Mesenchymal stem cell (in vitro differentiated cells and primary cell): ENCODE measurements at regions not wholly inside any gene's neighbourhood (a gene's known extent, or its start where the extent isn't known, plus 50 kb on each side); places are given as distances from the start of the nearest gene placed in this dataset.

ENCODE experiments used
- DNase-seq: peaks from one replicate; pipeline ENCODE4 v3.0.0-alpha.2; 2013
- H2AFZ ChIP-seq: one replicate; pipeline ENCODE4 v1.6.1; 2013; ENCODE audit warnings: low read depth, mild to moderate bottlenecking, control low read depth, inconsistent platforms, low read length, moderate library complexity
- H2AK5ac ChIP-seq: 2 replicates; pipeline ENCODE4 v1.6.1; 2013; ENCODE audit warnings: low read length, moderate library complexity, mild to moderate bottlenecking, inconsistent platforms; ENCODE audit not compliant: severe bottlenecking
- H2BK120ac ChIP-seq: one replicate; pipeline ENCODE4 v1.6.1; 2013; ENCODE audit warnings: low read depth, mild to moderate bottlenecking, inconsistent platforms, low read length, moderate library complexity
- H2BK12ac ChIP-seq, 2 experiments: one replicate each; pipeline ENCODE4 v1.6.1; 2013; ENCODE audit warnings: inconsistent platforms in 2 of 2, low read length in 2 of 2, mild to moderate bottlenecking in 2 of 2, moderate library complexity in 2 of 2, control low read depth in 1 of 2
- H2BK15ac ChIP-seq: one replicate; pipeline ENCODE4 v1.6.1; 2013; ENCODE audit warnings: mild to moderate bottlenecking, low read depth, inconsistent platforms; ENCODE audit not compliant: poor library complexity, severe bottlenecking
- H2BK5ac ChIP-seq: 2 replicates; pipeline ENCODE4 v1.6.1; 2013; ENCODE audit warnings: low read depth, mild to moderate bottlenecking, low read length, control low read depth, inconsistent platforms; ENCODE audit not compliant: poor library complexity, severe bottlenecking
- H3K14ac ChIP-seq, 2 experiments: one replicate each; pipeline ENCODE4 v1.6.1; 2013; ENCODE audit warnings: inconsistent platforms in 2 of 2, low read length in 2 of 2, control low read depth in 1 of 2, mild to moderate bottlenecking in 1 of 2, moderate library complexity in 1 of 2
- H3K18ac ChIP-seq, 2 experiments: one replicate each; pipeline ENCODE4 v1.6.1; 2013; ENCODE audit warnings: inconsistent platforms in 2 of 2, low read length in 2 of 2, control low read depth in 1 of 2, low read depth in 1 of 2, mild to moderate bottlenecking in 1 of 2
- H3K23ac ChIP-seq, 2 experiments: one replicate each; pipeline ENCODE4 v1.6.1; 2013; ENCODE audit warnings: inconsistent platforms in 2 of 2, low read length in 2 of 2, mild to moderate bottlenecking in 2 of 2, moderate library complexity in 2 of 2, control low read depth in 1 of 2
- H3K27ac ChIP-seq: 2 replicates; pipeline ENCODE4 v1.5.1; 2013; ENCODE audit warnings: mild to moderate bottlenecking, moderate library complexity, low read length, control low read depth, inconsistent platforms; ENCODE audit not compliant: poor library complexity, severe bottlenecking
- H3K27me3 ChIP-seq, 2 experiments: 2 replicates each; pipeline versions ENCODE4 v1.6.1 to v1.7.0; 2013; ENCODE audit warnings: low read length in 2 of 2, mild to moderate bottlenecking in 2 of 2, moderate library complexity in 2 of 2, control low read depth in 1 of 2, inconsistent platforms in 1 of 2; ENCODE audit not compliant: control insufficient read depth in 1 of 2, insufficient read depth in 1 of 2
- H3K36me3 ChIP-seq, 2 experiments: 2 replicates each; pipeline versions ENCODE4 v1.6.1 to v1.7.0; 2013; ENCODE audit warnings: low read length in 2 of 2, control low read depth in 1 of 2, inconsistent platforms in 1 of 2, low read depth in 1 of 2, mild to moderate bottlenecking in 1 of 2; ENCODE audit not compliant: insufficient read depth in 2 of 2, control insufficient read depth in 1 of 2
- H3K4ac ChIP-seq, 2 experiments: one replicate each; pipeline ENCODE4 v1.6.1; 2013; ENCODE audit warnings: inconsistent platforms in 2 of 2, low read length in 2 of 2, mild to moderate bottlenecking in 2 of 2, moderate library complexity in 2 of 2, control low read depth in 1 of 2, low read depth in 1 of 2
- H3K4me1 ChIP-seq: 2 replicates; pipeline ENCODE4 v1.6.1; 2013; ENCODE audit warnings: low read depth, low read length, control low read depth; ENCODE audit not compliant: control insufficient read depth, insufficient read depth
- H3K4me2 ChIP-seq: 2 replicates; pipeline ENCODE4 v1.6.1; 2013; ENCODE audit warnings: low read length, mild to moderate bottlenecking, inconsistent platforms; ENCODE audit not compliant: poor library complexity, severe bottlenecking
- H3K4me3 ChIP-seq, 2 experiments: 2 replicates each; pipeline versions ENCODE4 v1.5.1 to v1.7.0; 2013; ENCODE audit warnings: low read length in 2 of 2, mild to moderate bottlenecking in 2 of 2, control low read depth in 1 of 2, low read depth in 1 of 2; ENCODE audit not compliant: insufficient read depth in 1 of 2
- H3K79me1 ChIP-seq: replicated peaks from 2 replicates; pipeline ENCODE4 v1.6.1; 2013; ENCODE audit warnings: mild to moderate bottlenecking, control low read depth, low read length, inconsistent platforms; ENCODE audit not compliant: poor library complexity, severe bottlenecking
- H3K9ac ChIP-seq: 2 replicates; pipeline ENCODE4 v1.7.0; 2013; ENCODE audit warnings: mild to moderate bottlenecking, low read length, moderate library complexity
- H3K9me3 ChIP-seq: 2 replicates; pipeline ENCODE4 v1.7.0; 2013; ENCODE audit warnings: mild to moderate bottlenecking, low read length; ENCODE audit not compliant: control insufficient read depth
- H4K8ac ChIP-seq: one replicate; pipeline ENCODE4 v1.6.1; 2013; ENCODE audit warnings: inconsistent platforms, mild to moderate bottlenecking, low read length, moderate library complexity
- H4K91ac ChIP-seq: one replicate; pipeline ENCODE4 v1.6.1; 2013; ENCODE audit warnings: mild to moderate bottlenecking, low read length, inconsistent platforms
- WGBS: methylation state at CpG from one replicate; pipeline ENCODE4 v1.1.7; 2013; ENCODE audit warnings: mixed read lengths; 5-methylcytosine and 5-hydroxymethylcytosine counted together

- Histone ChIP-seq H2AK5ac (no peak overlapping the region), H3K23ac (no peak overlapping the region), H2BK15ac (no peak overlapping the region), H3K27me3 (no peaks in the 10 kb centered on the region), H2BK120ac (no peak overlapping the region), H2AFZ (no peak overlapping the region), H3K9ac (no peak overlapping the region), H3K36me3 (no peaks in the 10 kb centered on the region), H3K4ac (no peak overlapping the region), H3K27ac (no peak overlapping the region), H3K14ac (no peak overlapping the region), H2BK5ac (no peak overlapping the region), H3K9me3 (no peaks in the 10 kb centered on the region), H2BK12ac (no peak overlapping the region), H3K4me3 (no peak overlapping the region), H3K4me2 (no peak overlapping the region), H4K8ac (no peak overlapping the region), H4K91ac (no peak overlapping the region), H3K79me1 (no peaks in the 10 kb centered on the region), H3K18ac (no peak overlapping the region), H3K4me1 (no peaks in the 10 kb centered on the region)
- no peak for DNase-seq
- 89% methylated on average over 4 of the region's 4 CpGs for WGBS
Observed at GRCh38 chr6:145331066-145331465, 404.3 kb downstream of the EPM2A start.

GRCh38 chr6:145332011-145332410, 403.3 kb downstream of the EPM2A start:
- Histone ChIP-seq H3K36me3 (no peaks in the 10 kb centered on the region), H3K4me1 (no peaks in the 10 kb centered on the region), H3K9ac (no peak overlapping the region), H3K79me1 (no peaks in the 10 kb centered on the region), H3K4me3 (no peak overlapping the region), H3K27ac (no peak overlapping the region), H4K91ac (no peak overlapping the region), H3K14ac (no peak overlapping the region), H2BK120ac (no peak overlapping the region), H3K9me3 (no peaks in the 10 kb centered on the region), H2AK5ac (no peak overlapping the region), H2BK12ac (no peak overlapping the region), H2BK5ac (no peak overlapping the region), H2AFZ (no peak overlapping the region), H3K27me3 (no peaks in the 10 kb centered on the region), H2BK15ac (no peak overlapping the region), H3K4ac (no peak overlapping the region), H3K4me2 (no peak overlapping the region), H3K23ac (no peak overlapping the region), H3K18ac (no peak overlapping the region), H4K8ac (no peak overlapping the region)
- WGBS: no CpG with 5 or more reads among the region's 2 CpGs
- DNase-seq: no peak

GRCh38 chr6:145336119-145336518, 399.2 kb downstream of the EPM2A start:
- Histone ChIP-seq H3K27me3 (no peaks in the 10 kb centered on the region), H3K18ac (no peak overlapping the region), H3K36me3 (no peaks in the 10 kb centered on the region), H3K9me3 (no peaks in the 10 kb centered on the region), H3K4ac (no peak overlapping the region), H2BK5ac (no peak overlapping the region), H3K4me2 (no peak overlapping the region), H3K9ac (no peak overlapping the region), H3K79me1 (no peaks in the 10 kb centered on the region), H4K8ac (no peak overlapping the region), H2AK5ac (no peak overlapping the region), H3K27ac (no peak overlapping the region), H2BK12ac (no peak overlapping the region), H2BK120ac (no peak overlapping the region), H3K14ac (no peak overlapping the region), H3K4me1 (no peaks in the 10 kb centered on the region), H3K23ac (no peak overlapping the region), H3K4me3 (no peak overlapping the region), H2AFZ (no peak overlapping the region), H2BK15ac (no peak overlapping the region), H4K91ac (no peak overlapping the region)
- 93% methylated on average over 3 of the region's 4 CpGs for WGBS
- no peak for DNase-seq

- H3K4me3 ChIP-seq: no peak overlapping the region
- no peak for DNase-seq
- H3K4ac ChIP-seq: no peak overlapping the region
- H4K8ac ChIP-seq: no peak overlapping the region
- H2BK5ac ChIP-seq: no peak overlapping the region
- H2BK15ac ChIP-seq: no peak overlapping the region
- 71% methylated on average over 1 of the region's 2 CpGs for WGBS
- no peak overlapping the region for H3K23ac ChIP-seq
- H3K36me3 ChIP-seq: no peaks in the 10 kb centered on the region
- H2AFZ ChIP-seq: no peak overlapping the region
- no peaks in the 10 kb centered on the region for H3K4me1 ChIP-seq
- no peak overlapping the region for H3K27ac ChIP-seq
- H2BK12ac ChIP-seq: no peak overlapping the region
- H3K9ac ChIP-seq: no peak overlapping the region
- no peak overlapping the region for H3K4me2 ChIP-seq
- no peak overlapping the region for H3K18ac ChIP-seq
- H3K27me3 ChIP-seq: no peaks in the 10 kb centered on the region
- no peaks in the 10 kb centered on the region for H3K9me3 ChIP-seq
- no peak overlapping the region for H3K14ac ChIP-seq
- H3K79me1 ChIP-seq: no peaks in the 10 kb centered on the region
- H2BK120ac ChIP-seq: no peak overlapping the region
- H2AK5ac ChIP-seq: no peak overlapping the region
- H4K91ac ChIP-seq: no peak overlapping the region
Observed at GRCh38 chr6:145339089-145339488, 396.2 kb downstream of the EPM2A start.
